Omental fat pad (tissue), 3 donors: ENCODE measurements at regions not wholly inside any gene's neighbourhood (a gene's known extent, or its start where the extent isn't known, plus 50 kb on each side); places are given as distances from the start of the nearest gene placed in this dataset.

Experiments
- ATAC-seq: fragments of 150-250 bp; one replicate; pipeline ENCODE4 v1.9.1; 2016; ENCODE audit warnings: mild to moderate bottlenecking, moderate library complexity; ENCODE audit not compliant: low FRiP score
- DNase-seq: peaks from one replicate; pipeline ENCODE4 v3.0.0-alpha.2; 2019; ENCODE audit warnings: low spot score
- CTCF ChIP-seq, 3 donors: fragments of 450-650 bp; IDR thresholded peaks; one replicate each; pipeline ENCODE4 v1.5.1; 2016 to 2017; ENCODE audit warnings: antibody characterized with exemption in 3 of 3, mild to moderate bottlenecking in 3 of 3, moderate library complexity in 2 of 3

- no peak for DNase-seq
- ATAC-seq: no peak
- TF ChIP-seq CTCF (IDR thresholded peaks at IDR 0.05): no peak
Measured at GRCh38 chr4:111037591-111038360, 414.9 kb upstream of the PITX2 start.

- ATAC-seq: no peak
- no peak for TF ChIP-seq CTCF (IDR thresholded peaks at IDR 0.05)
- DNase-seq: no peak
Measured at GRCh38 chr4:111040904-111041303, 418.0 kb upstream of the PITX2 start.

- TF ChIP-seq CTCF (IDR thresholded peaks at IDR 0.05): no peak
- no peak for ATAC-seq
- DNase-seq: no peak
Measured at GRCh38 chr4:111043286-111043685, 420.4 kb upstream of the PITX2 start.

- TF ChIP-seq CTCF (IDR thresholded peaks at IDR 0.05): no peak
- DNase-seq: no peak
- no peak for ATAC-seq
Measured at GRCh38 chr4:111045992-111046391, 423.1 kb upstream of the PITX2 start.

- TF ChIP-seq CTCF (IDR thresholded peaks at IDR 0.05): no peak
- no peak for ATAC-seq
- DNase-seq: no peak
Measured at GRCh38 chr4:111046811-111047210, 423.9 kb upstream of the PITX2 start.

GRCh38 chr4:111048316-111048715 is 425.4 kb upstream of the PITX2 start:
- ATAC-seq: no peak
- no peak for TF ChIP-seq CTCF (IDR thresholded peaks at IDR 0.05)
- no peak for DNase-seq

- DNase-seq (no peak), ATAC-seq (no peak)
- no peak for TF ChIP-seq CTCF (IDR thresholded peaks at IDR 0.05)
Measured at GRCh38 chr4:111064342-111064993, 441.6 kb upstream of the PITX2 start.
